B cell (primary cell): ENCODE measurements at regions not wholly inside any gene's neighbourhood (a gene's known extent, or its start where the extent isn't known, plus 50 kb on each side); places are given as distances from the start of the nearest gene placed in this dataset.

Experiments
- ATAC-seq: fragments of 200-7000 bp; cut with Tn5 transposase; one replicate; pipeline ENCODE4 v1.10.0; 2021; ENCODE audit warnings: low read depth, mild to moderate bottlenecking, moderate number of reproducible peaks, moderate library complexity
- CTCF ChIA-PET: fragments of 350-600 bp; sonication (Branson Sonifier 250); formaldehyde crosslinking; loops from one replicate; lab custom pipeline; 2021; ENCODE audit warnings: antibody characterized with exemption, inconsistent platforms; lab: Charles Lee
- POLR2A ChIA-PET: fragments of 350-600 bp; sonication (Branson Sonifier 250); formaldehyde crosslinking; loops from one replicate; lab custom pipeline; 2021; ENCODE audit warnings: antibody characterized with exemption; lab: Charles Lee
- DNase-seq: peaks from one replicate; pipeline ENCODE4 v3.0.0; 2013
- H2AFZ ChIP-seq: 2 replicates; pipeline ENCODE4 v1.6.1; 2012; ENCODE audit warnings: mild to moderate bottlenecking, low read depth, low read length; ENCODE audit not compliant: insufficient read depth, poor library complexity, severe bottlenecking
- H3K27ac ChIP-seq, 2 donors: 1 replicate in 1 of 2; 2 replicates in 1 of 2; pipeline ENCODE4 v1.5.1; 2012 to 2013; ENCODE audit warnings: low read length in 2 of 2, mild to moderate bottlenecking in 2 of 2, moderate library complexity in 1 of 2
- H3K27me3 ChIP-seq, 4 experiments: fragments of 200-600 bp in 1 of 4; sonication (generic) in 1 of 4; replicated peaks in 1 of 4; 1 replicate in 2 of 4; 2 replicates in 2 of 4; pipeline versions ENCODE4 v1.6.1 to v1.7.0; 2013 to 2016; ENCODE audit warnings: low read length in 3 of 4, mild to moderate bottlenecking in 2 of 4, mixed read lengths in 1 of 4, moderate library complexity in 1 of 4; ENCODE audit not compliant: insufficient read depth in 4 of 4, control insufficient read depth in 3 of 4; ENCODE audit errors: control extremely low read depth in 1 of 4
- H3K36me3 ChIP-seq, 2 experiments: replicated peaks in 1 of 2; 1 replicate in 1 of 2; 2 replicates in 1 of 2; pipeline versions ENCODE4 v1.6.1 to v1.7.1; 2013; ENCODE audit warnings: low read length in 1 of 2; ENCODE audit not compliant: insufficient read depth in 2 of 2, control insufficient read depth in 1 of 2; ENCODE audit errors: control extremely low read depth in 1 of 2, extremely low read depth in 1 of 2
- H3K4me1 ChIP-seq, 2 donors: fragments of 200-600 bp in 1 of 2; sonication (generic) in 1 of 2; 1 replicate in 1 of 2; 2 replicates in 1 of 2; pipeline versions ENCODE4 v1.5.1 to v1.6.1; 2013 to 2017; ENCODE audit warnings: low read length in 2 of 2; ENCODE audit not compliant: control insufficient read depth in 2 of 2, insufficient read depth in 2 of 2
- H3K4me2 ChIP-seq: replicated peaks from 2 replicates; pipeline ENCODE3; 2012; ENCODE audit warnings: mild to moderate bottlenecking, low read depth, low read length; ENCODE audit not compliant: poor library complexity, severe bottlenecking
- H3K4me3 ChIP-seq, 5 experiments: fragments of 200-600 bp in 1 of 5; sonication (generic) in 1 of 5; 1 replicate in 3 of 5; 2 replicates in 2 of 5; pipeline versions ENCODE4 v1.5.1 to v1.7.0; 2011 to 2016; ENCODE audit warnings: low read length in 4 of 5, mild to moderate bottlenecking in 4 of 5, low read depth in 2 of 5, control low read depth in 1 of 5, moderate library complexity in 1 of 5; ENCODE audit not compliant: insufficient read depth in 1 of 5; ENCODE audit errors: control extremely low read depth in 1 of 5, extremely low read depth in 1 of 5
- H3K79me2 ChIP-seq: fragments of 200-600 bp; sonication (generic); one replicate; pipeline ENCODE4 v1.6.0; 2016; ENCODE audit warnings: low read length; ENCODE audit not compliant: control insufficient read depth, insufficient read depth
- H3K9ac ChIP-seq: fragments of 200-600 bp; sonication (generic); 2 replicates; pipeline ENCODE4 v1.6.1; 2017; ENCODE audit warnings: mild to moderate bottlenecking, low read length, moderate library complexity
- H3K9me3 ChIP-seq, 3 donors: one replicate each; pipeline versions ENCODE4 v1.6.1 to v1.7.1; 2013; ENCODE audit warnings: low read length in 2 of 3; ENCODE audit not compliant: control insufficient read depth in 2 of 3, insufficient read depth in 1 of 3; ENCODE audit errors: control extremely low read depth in 1 of 3
- H4K20me1 ChIP-seq: 2 replicates; pipeline ENCODE4 v1.6.0; 2012; ENCODE audit warnings: mild to moderate bottlenecking, low read length; ENCODE audit not compliant: insufficient read depth, control insufficient read depth, poor library complexity, severe bottlenecking
- H3K27ac Mint-ChIP-seq: one replicate; pipeline ENCODE4 v1.8.0; 2021; ENCODE audit warnings: mixed read lengths
- H3K27me3 Mint-ChIP-seq: one replicate; pipeline ENCODE4 v1.8.0; 2021; ENCODE audit warnings: mixed read lengths
- H3K4me1 Mint-ChIP-seq: one replicate; pipeline ENCODE4 v1.8.0; 2021; ENCODE audit warnings: mixed read lengths
- H3K4me3 Mint-ChIP-seq: one replicate; pipeline ENCODE4 v1.8.0; 2021; ENCODE audit warnings: mixed read lengths
- H3K9me3 Mint-ChIP-seq: one replicate; pipeline ENCODE4 v1.8.0; 2022; ENCODE audit warnings: mixed read lengths; ENCODE audit not compliant: insufficient read depth
- EZH2 ChIP-seq: IDR thresholded peaks from 2 replicates; pipeline ENCODE4 v1.6.1; 2012; ENCODE audit warnings: borderline replicate concordance, low read depth, mild to moderate bottlenecking, moderate library complexity, low read length; ENCODE audit not compliant: insufficient read depth, poor library complexity, severe bottlenecking
- WGBS: methylation state at CpG from one replicate; pipeline ENCODE4 v1.1.5; 2013; ENCODE audit warnings: missing lambda C conversion rate; ENCODE audit not compliant: insufficient coverage; 5-methylcytosine and 5-hydroxymethylcytosine counted together
- intact Hi-C: fragments of 100-400 bp; cut with micrococcal nuclease; formaldehyde crosslinking; loops from one replicate; pipeline ENCODE4 v1.10.0; 2022
- TF ChIP-seq, protein P1 (sequence below): fragments of 200-600 bp; IDR thresholded peaks from one replicate; pipeline ENCODE4 v1.8.0; 2022; ENCODE audit warnings: antibody characterized with exemption, mild to moderate bottlenecking

DNA sequence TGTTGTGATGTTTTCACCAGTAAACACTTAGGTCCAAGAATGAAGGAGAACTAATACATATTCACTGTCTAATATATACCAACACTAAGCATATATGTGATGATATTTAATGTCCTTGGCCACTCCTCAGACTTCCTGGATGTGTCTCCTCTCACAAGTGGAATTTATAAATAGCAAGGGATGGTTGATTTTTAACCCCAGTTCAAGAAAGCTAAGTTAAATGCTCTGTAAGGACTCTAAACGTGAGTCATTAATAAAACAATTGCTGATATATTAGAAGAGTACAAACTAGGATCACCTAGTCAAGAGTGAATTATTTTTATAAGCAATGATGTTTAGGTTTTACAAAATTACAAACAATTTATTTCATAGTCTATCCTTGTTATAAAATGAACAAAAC is 355.9 kb upstream of the TMEM229A start:
- intact Hi-C loops = no loop called here
- no peak overlapping the region for H3K4me3 ChIP-seq
- H3K4me1 Mint-ChIP-seq = no peaks in the 10 kb centered on the region
- ATAC-seq = no peak
- H3K27ac Mint-ChIP-seq = no peak overlapping the region
- no peaks in the 10 kb centered on the region for H3K4me1 ChIP-seq
- H3K9ac ChIP-seq = no peak overlapping the region
- no peaks in the 10 kb centered on the region for H3K79me2 ChIP-seq
- H2AFZ ChIP-seq = no peak overlapping the region
- no CpG with 5 or more reads among the region's 1 CpG for WGBS
- H3K9me3 Mint-ChIP-seq = no peaks in the 10 kb centered on the region
- no peak overlapping the region for H3K27ac ChIP-seq
- H4K20me1 ChIP-seq = no peaks in the 10 kb centered on the region
- TF ChIP-seq, protein P1, sequence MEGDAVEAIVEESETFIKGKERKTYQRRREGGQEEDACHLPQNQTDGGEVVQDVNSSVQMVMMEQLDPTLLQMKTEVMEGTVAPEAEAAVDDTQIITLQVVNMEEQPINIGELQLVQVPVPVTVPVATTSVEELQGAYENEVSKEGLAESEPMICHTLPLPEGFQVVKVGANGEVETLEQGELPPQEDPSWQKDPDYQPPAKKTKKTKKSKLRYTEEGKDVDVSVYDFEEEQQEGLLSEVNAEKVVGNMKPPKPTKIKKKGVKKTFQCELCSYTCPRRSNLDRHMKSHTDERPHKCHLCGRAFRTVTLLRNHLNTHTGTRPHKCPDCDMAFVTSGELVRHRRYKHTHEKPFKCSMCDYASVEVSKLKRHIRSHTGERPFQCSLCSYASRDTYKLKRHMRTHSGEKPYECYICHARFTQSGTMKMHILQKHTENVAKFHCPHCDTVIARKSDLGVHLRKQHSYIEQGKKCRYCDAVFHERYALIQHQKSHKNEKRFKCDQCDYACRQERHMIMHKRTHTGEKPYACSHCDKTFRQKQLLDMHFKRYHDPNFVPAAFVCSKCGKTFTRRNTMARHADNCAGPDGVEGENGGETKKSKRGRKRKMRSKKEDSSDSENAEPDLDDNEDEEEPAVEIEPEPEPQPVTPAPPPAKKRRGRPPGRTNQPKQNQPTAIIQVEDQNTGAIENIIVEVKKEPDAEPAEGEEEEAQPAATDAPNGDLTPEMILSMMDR = no peak
- no peak for TF ChIP-seq EZH2
- no peak overlapping the region for H3K4me2 ChIP-seq
- no peaks in the 10 kb centered on the region for H3K27me3 Mint-ChIP-seq
- POLR2A ChIA-PET = no interaction called here
- H3K36me3 ChIP-seq = no peaks in the 10 kb centered on the region
- DNase-seq = no peak
- H3K27me3 ChIP-seq = no peaks in the 10 kb centered on the region
- CTCF ChIA-PET = no interaction called here
- H3K9me3 ChIP-seq = no peaks in the 10 kb centered on the region
- H3K4me3 Mint-ChIP-seq = no peak overlapping the region

DNA sequence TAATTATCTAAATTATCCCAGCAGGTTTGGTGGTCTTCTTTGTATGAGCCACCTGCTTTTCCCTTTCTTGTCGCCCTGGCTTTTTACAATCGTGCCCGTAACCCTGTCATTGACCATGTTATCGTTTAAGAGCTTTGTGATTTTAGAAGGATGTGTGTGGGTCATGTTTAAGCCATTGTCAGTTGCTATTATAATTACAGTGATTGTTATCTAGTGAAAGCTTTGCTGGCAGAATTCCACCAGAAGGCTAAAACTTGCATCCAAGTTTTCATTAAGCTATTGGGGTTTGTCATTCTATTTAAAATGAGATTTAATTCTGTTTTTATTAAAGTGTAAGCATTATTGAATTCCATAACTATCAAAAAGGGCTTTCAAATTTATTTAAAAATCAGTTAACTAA is 354.2 kb upstream of the TMEM229A start:
- H3K4me3 ChIP-seq = no peak overlapping the region
- H3K9me3 ChIP-seq = no peaks in the 10 kb centered on the region
- H3K36me3 ChIP-seq = no peaks in the 10 kb centered on the region
- no peak overlapping the region for H3K9ac ChIP-seq
- Mint-ChIP-seq H3K27me3 (no peaks in the 10 kb centered on the region), H3K4me3 (no peak overlapping the region), H3K27ac (no peak overlapping the region), H3K9me3 (no peaks in the 10 kb centered on the region), H3K4me1 (no peaks in the 10 kb centered on the region)
- no CpG with 5 or more reads among the region's 4 CpGs for WGBS
- no peak overlapping the region for H3K27ac ChIP-seq
- no peaks in the 10 kb centered on the region for H4K20me1 ChIP-seq
- no peaks in the 10 kb centered on the region for H3K79me2 ChIP-seq
- DNase-seq = no peak
- no peaks in the 10 kb centered on the region for H3K27me3 ChIP-seq
- no peaks in the 10 kb centered on the region for H3K4me1 ChIP-seq
- no peak overlapping the region for H3K4me2 ChIP-seq
- CTCF ChIA-PET = no interaction called here
- intact Hi-C loops = no loop called here
- POLR2A ChIA-PET = no interaction called here
- no peak overlapping the region for H2AFZ ChIP-seq
- no peak for ATAC-seq
- no peak for TF ChIP-seq EZH2
- TF ChIP-seq, protein P1 = no peak
